ENCODE measurements at regions not wholly inside any gene's neighbourhood (a gene's known extent, or its start where the extent isn't known, plus 50 kb on each side); places are given as distances from the start of the nearest gene placed in this dataset.

GRCh38 chr5:101159006-101159405 lies 255.9 kb upstream of the ST8SIA4 start:
- TF ChIP-seq POLR2A (IDR thresholded peaks at IDR 0.05) (no peak), CTCF (IDR thresholded peaks at IDR 0.05) (no peak)

Measured in testis (tissue), 2 donors.